ENCODE measurements at regions not wholly inside any gene's neighbourhood (a gene's known extent, or its start where the extent isn't known, plus 50 kb on each side); places are given as distances from the start of the nearest gene placed in this dataset.

DNA sequence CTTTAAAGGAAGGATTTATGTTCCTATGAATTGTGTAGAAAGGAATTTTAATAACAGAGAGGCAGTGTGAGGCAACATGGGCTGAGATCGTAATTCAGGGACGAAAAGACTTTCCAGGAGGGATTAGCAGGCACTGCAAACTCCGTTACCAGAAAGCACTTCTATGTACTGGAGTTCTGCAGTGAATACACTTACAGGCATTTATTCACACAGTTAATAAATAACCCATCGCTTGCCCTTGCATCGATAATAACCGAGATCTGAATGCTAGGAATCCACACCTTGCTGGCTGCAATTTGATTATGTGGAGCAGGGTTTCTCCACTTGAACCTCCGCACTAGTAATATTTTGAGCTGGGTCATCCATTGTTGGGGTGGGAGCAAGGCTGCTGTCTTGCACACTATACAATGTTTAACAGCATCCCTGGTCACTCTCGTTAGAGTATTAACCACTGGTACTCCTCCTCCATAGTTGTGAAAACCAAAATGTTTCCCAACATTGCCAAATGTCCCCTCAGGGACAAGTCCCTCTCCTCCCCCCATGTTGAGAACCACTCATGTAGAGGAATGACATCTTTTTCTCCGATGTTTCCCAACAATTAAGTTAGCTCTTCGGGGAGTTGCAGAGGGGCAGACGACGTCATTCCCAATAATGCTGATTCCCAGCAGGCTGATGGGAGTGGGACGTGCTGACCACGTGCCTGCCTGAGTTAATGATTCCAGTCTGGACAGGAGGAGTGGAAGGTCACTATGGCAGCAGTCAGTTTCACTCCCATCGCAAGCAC, 99.5 kb downstream of the SNX19 start:
- Mint-ChIP-seq H3K27ac (no peak overlapping the region), H3K36me3 (ENCODE audit: insufficient read depth in 1 of 3, low read depth in 3 of 3) (no peaks in the 10 kb centered on the region), H3K4me3 (no peak overlapping the region), H3K9me3 (no peaks in the 10 kb centered on the region; a peak in 1 of 5 replicates), H3K4me1 (peaks cover 10 to 12% of the 10 kb centered on the region in 2 experiments), H3K27me3 (ENCODE audit: low read depth) (peaks cover 7% of the 10 kb centered on the region)
- no peaks in the 10 kb centered on the region for H3K79me1 ChIP-seq (ENCODE audit: insufficient read depth, low read depth, low read length, poor library complexity, severe bottlenecking)
- no peaks in the 10 kb centered on the region for H3K9me3 ChIP-seq (ENCODE audit: control insufficient read depth, low read depth, low read length)
- H3K79me2 ChIP-seq (ENCODE audit: insufficient read depth, low read length): no peaks in the 10 kb centered on the region
- no peak overlapping the region for H2BK20ac ChIP-seq (ENCODE audit: low read depth, low read length, poor library complexity, severe bottlenecking)
- no peak overlapping the region for H3K23ac ChIP-seq (ENCODE audit: insufficient read length, low read depth, low read length)
- peaks cover 2% of the 10 kb centered on the region; the same call in 1 of the 2 replicates for H3K4me1 ChIP-seq (ENCODE audit: insufficient read depth, low read length)
- no peak overlapping the region for H2BK15ac ChIP-seq (ENCODE audit: low read depth, low read length)
- WGBS (ENCODE audit: extremely low coverage, insufficient read length, low lambda C conversion rate): no CpG with 5 or more reads among the region's 15 CpGs
- H3K14ac ChIP-seq (ENCODE audit: insufficient read depth, low read length): no peak overlapping the region
- H4K20me1 ChIP-seq (ENCODE audit: control insufficient read depth, insufficient read depth, insufficient read length): no peaks in the 10 kb centered on the region
- H2BK12ac ChIP-seq (ENCODE audit: insufficient read length, low read depth, low read length): no peak overlapping the region
- TF ChIP-seq, protein P1, sequence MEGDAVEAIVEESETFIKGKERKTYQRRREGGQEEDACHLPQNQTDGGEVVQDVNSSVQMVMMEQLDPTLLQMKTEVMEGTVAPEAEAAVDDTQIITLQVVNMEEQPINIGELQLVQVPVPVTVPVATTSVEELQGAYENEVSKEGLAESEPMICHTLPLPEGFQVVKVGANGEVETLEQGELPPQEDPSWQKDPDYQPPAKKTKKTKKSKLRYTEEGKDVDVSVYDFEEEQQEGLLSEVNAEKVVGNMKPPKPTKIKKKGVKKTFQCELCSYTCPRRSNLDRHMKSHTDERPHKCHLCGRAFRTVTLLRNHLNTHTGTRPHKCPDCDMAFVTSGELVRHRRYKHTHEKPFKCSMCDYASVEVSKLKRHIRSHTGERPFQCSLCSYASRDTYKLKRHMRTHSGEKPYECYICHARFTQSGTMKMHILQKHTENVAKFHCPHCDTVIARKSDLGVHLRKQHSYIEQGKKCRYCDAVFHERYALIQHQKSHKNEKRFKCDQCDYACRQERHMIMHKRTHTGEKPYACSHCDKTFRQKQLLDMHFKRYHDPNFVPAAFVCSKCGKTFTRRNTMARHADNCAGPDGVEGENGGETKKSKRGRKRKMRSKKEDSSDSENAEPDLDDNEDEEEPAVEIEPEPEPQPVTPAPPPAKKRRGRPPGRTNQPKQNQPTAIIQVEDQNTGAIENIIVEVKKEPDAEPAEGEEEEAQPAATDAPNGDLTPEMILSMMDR (conservative IDR thresholded peaks at IDR 0.05): no peak
- H2BK5ac ChIP-seq (ENCODE audit: insufficient read length, low read length): no peak overlapping the region
- no peaks in the 10 kb centered on the region; the same call in 1 of the 2 replicates for H3K27me3 ChIP-seq (ENCODE audit: insufficient read depth, low read length)
- no peak overlapping the region for H3K18ac ChIP-seq (ENCODE audit: insufficient read length, low read depth, low read length)
- H2AFZ ChIP-seq (ENCODE audit: low read length): no peak overlapping the region
- no peak overlapping the region for H3K9ac ChIP-seq (ENCODE audit: extremely low read depth, insufficient read length, low read length)
- no peak overlapping the region for H4K5ac ChIP-seq (ENCODE audit: insufficient read length, low read depth, low read length)
- no peak overlapping the region for H4K91ac ChIP-seq (ENCODE audit: insufficient read length, low read depth, low read length)
- no peak overlapping the region for H4K8ac ChIP-seq (replicated peaks; ENCODE audit: insufficient read length, low read depth, low read length)
- H2BK120ac ChIP-seq (ENCODE audit: low read depth, low read length, poor library complexity, severe bottlenecking): no peak overlapping the region
- H3K4me2 ChIP-seq (ENCODE audit: insufficient read depth, insufficient read length, low read length): no peak overlapping the region
- DNase-seq: no peak
- no peak overlapping the region for H3K56ac ChIP-seq (ENCODE audit: insufficient read length, low read depth, low read length)
- no peak overlapping the region for H3T11ph ChIP-seq (ENCODE audit: low read length)
- H3K23me2 ChIP-seq (ENCODE audit: insufficient read length, low read depth, low read length, poor library complexity, severe bottlenecking): no peaks in the 10 kb centered on the region
- H3K4ac ChIP-seq (ENCODE audit: low read depth, low read length): no peak overlapping the region
- no peak overlapping the region for H2AK5ac ChIP-seq (ENCODE audit: insufficient read length, low read length)
- H3K27ac ChIP-seq (ENCODE audit: insufficient read length, low read depth, low read length): no peak overlapping the region

Measured in H9 (cell line).